LNCaP clone FGC (cell line): ENCODE measurements at regions not wholly inside any gene's neighbourhood (a gene's known extent, or its start where the extent isn't known, plus 50 kb on each side); places are given as distances from the start of the nearest gene placed in this dataset.

Experiments
- DNase-seq: peaks from one replicate; pipeline ENCODE4 v3.0.0-alpha.2; 2011; ENCODE audit warnings: low read depth
- H3K4me3 ChIP-seq: 2 replicates; pipeline ENCODE4 v1.5.1; 2011; ENCODE audit warnings: mild to moderate bottlenecking, low read depth, low read length, control low read depth
- TF ChIP-seq, protein P1 (sequence below): IDR thresholded peaks from 2 replicates; pipeline ENCODE4 v1.5.1; 2012; ENCODE audit warnings: mild to moderate bottlenecking; ENCODE audit not compliant: control insufficient read depth, insufficient read depth; ENCODE audit errors: extremely low read depth

- DNase-seq, result no peak
- no peak overlapping the region for H3K4me3 ChIP-seq
- TF ChIP-seq, protein P1, sequence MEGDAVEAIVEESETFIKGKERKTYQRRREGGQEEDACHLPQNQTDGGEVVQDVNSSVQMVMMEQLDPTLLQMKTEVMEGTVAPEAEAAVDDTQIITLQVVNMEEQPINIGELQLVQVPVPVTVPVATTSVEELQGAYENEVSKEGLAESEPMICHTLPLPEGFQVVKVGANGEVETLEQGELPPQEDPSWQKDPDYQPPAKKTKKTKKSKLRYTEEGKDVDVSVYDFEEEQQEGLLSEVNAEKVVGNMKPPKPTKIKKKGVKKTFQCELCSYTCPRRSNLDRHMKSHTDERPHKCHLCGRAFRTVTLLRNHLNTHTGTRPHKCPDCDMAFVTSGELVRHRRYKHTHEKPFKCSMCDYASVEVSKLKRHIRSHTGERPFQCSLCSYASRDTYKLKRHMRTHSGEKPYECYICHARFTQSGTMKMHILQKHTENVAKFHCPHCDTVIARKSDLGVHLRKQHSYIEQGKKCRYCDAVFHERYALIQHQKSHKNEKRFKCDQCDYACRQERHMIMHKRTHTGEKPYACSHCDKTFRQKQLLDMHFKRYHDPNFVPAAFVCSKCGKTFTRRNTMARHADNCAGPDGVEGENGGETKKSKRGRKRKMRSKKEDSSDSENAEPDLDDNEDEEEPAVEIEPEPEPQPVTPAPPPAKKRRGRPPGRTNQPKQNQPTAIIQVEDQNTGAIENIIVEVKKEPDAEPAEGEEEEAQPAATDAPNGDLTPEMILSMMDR, result no peak
Observed at GRCh38 chr10:63887600-63888370, 366.6 kb downstream of the REEP3 start.

DNA sequence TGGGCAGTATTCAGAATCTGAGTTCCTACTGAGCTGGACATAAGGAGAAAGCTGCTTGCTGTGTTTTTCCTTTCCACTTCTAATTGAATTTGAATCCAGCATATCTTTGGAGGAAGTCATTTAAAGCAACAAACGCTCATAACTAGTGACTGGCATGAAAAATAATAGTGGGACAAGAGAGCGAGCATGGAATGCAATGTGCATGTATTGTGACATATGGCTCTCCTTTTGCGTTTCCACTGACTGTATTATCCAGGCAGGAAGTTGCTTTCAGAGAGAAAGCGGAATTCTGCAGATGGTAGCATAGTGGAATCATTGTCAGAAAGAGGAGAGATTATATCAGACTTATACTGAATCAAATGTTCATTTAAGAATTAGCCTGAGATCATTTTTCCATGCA is 368.6 kb downstream of the REEP3 start:
- no peak for DNase-seq
- TF ChIP-seq, protein P1, result no peak
- no peak overlapping the region for H3K4me3 ChIP-seq

DNA sequence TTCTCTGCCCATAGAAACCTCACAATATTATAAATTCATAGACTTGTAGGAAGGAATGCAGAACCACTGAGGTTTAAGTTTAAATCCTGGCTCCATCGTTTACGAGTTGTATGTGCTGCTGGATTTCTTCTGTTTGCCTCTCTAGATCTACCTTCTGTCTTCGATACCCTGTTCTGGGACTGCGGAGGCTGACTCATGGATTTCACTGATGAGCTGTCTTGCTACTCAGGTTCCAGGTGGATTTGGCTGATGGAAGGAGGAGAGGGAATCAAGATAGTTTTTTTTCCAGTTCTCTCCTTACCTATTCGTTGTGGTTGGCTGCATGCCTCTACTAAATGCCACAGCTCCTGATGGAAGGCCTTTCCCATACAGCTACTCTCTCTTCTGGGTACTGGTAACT is 375.8 kb downstream of the REEP3 start:
- TF ChIP-seq, protein P1, result no peak
- no peak overlapping the region for H3K4me3 ChIP-seq
- DNase-seq, result no peak

DNA sequence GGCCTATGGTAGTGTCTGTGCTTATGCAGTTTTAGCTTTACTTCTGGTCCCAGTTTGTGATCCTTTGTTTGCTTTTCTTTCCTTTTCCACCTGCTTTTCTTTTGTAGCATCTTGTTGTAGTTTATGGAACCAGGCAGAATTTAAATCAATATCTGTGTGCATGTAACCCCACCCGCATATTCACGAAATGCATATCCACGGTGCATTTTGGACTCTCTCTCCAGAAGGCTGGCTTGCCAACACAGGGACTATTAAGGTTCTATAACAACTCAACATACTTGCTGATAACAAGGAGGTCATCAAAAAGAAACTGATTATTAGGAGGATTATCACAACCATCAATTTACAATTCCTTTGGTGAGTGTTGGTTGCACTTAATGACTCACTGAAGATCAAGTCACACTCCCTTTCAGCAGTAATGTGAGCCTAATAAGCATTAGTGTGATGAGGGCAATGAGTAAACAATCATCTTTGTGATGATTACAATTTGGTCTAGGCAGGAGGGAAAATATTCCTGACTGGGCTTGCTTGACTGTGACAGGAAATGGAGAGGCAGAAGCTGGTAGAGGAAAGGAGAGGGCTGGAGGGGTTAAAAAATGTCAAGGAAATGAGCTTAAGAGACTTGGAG is 378.6 kb downstream of the REEP3 start:
- TF ChIP-seq, protein P1, result no peak
- DNase-seq, result no peak
- H3K4me3 ChIP-seq, result no peak overlapping the region

DNA sequence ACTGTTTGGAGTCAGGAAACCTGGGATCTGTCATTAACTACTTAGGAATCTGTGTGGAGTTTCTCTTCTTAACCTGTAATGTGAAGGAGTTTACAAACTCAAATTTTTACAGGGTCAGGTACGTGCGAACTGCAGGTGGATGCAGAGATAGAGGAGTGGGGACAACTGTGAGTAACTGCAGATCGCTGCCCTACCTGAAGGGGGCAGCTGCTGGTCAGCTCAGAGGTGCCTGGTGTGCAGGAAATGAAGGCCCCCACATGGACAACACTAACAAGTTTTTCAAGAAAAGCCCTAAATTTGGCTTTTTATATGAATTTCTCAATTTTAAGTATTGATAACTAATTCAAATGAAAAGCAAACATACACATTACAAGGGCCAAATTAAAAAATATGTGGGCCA is 380.0 kb downstream of the REEP3 start:
- TF ChIP-seq, protein P1, result peak; percentile 31; the same call in 1 of the 2 replicates
- H3K4me3 ChIP-seq, result no peak overlapping the region
- DNase-seq, result no peak

GRCh38 chr10:63901881-63902280 is 380.7 kb downstream of the REEP3 start:
- no peak overlapping the region for H3K4me3 ChIP-seq
- TF ChIP-seq, protein P1, result no peak
- DNase-seq, result no peak

GRCh38 chr10:63910806-63911205 is 389.6 kb downstream of the REEP3 start:
- H3K4me3 ChIP-seq, result no peak overlapping the region
- no peak for DNase-seq
- TF ChIP-seq, protein P1, result no peak
